Inflammatory macrophage treated with lipopolysaccharide for 1 hour (primary cell): ENCODE measurements at regions not wholly inside any gene's neighbourhood (a gene's known extent, or its start where the extent isn't known, plus 50 kb on each side); places are given as distances from the start of the nearest gene placed in this dataset.
"Not testable (repeated sequence)": the region's sequence is repeated elsewhere in the genome, so short reads cannot be mapped to it uniquely, and the experiment has no call there.

Source experiments
- DNase-seq, 2 donors: peaks; one replicate each; pipeline ENCODE4 v3.0.0-alpha.2; 2020 to 2022

GRCh38 chr2:107128381-107128780 is 242.4 kb upstream of the ST6GAL2 start:
- no peak for DNase-seq

GRCh38 chr2:107132070-107132469 is 246.1 kb upstream of the ST6GAL2 start:
- peak; percentile 1 to 4 for DNase-seq

- no peak for DNase-seq
Measured at GRCh38 chr2:107132746-107133145, 246.8 kb upstream of the ST6GAL2 start.

GRCh38 chr2:107133412-107133811 is 247.4 kb upstream of the ST6GAL2 start:
- DNase-seq: no peak

GRCh38 chr2:107136733-107137132 is 250.8 kb upstream of the ST6GAL2 start:
- no peak for DNase-seq

GRCh38 chr2:107137706-107138105 is 251.7 kb upstream of the ST6GAL2 start:
- no peak for DNase-seq

GRCh38 chr2:107146181-107146580 is 260.2 kb upstream of the ST6GAL2 start:
- no peak for DNase-seq

- DNase-seq: not testable (repeated sequence)
Measured at GRCh38 chr2:107146645-107147044, 260.7 kb upstream of the ST6GAL2 start.

- DNase-seq: no peak
Measured at GRCh38 chr2:107148055-107148454, 262.1 kb upstream of the ST6GAL2 start.

GRCh38 chr2:107148496-107148895 is 262.5 kb upstream of the ST6GAL2 start:
- DNase-seq: no peak

GRCh38 chr2:107160640-107161239 is 274.8 kb upstream of the ST6GAL2 start:
- DNase-seq: no peak

GRCh38 chr2:107168141-107168540 is 282.2 kb upstream of the ST6GAL2 start:
- no peak for DNase-seq

- DNase-seq: no peak
Measured at GRCh38 chr2:107174171-107174570, 288.2 kb upstream of the ST6GAL2 start.

- DNase-seq: no peak
Measured at GRCh38 chr2:107182981-107183380, 297.0 kb upstream of the ST6GAL2 start.

- no peak for DNase-seq
Measured at GRCh38 chr2:107187870-107188269, 301.9 kb upstream of the ST6GAL2 start.

GRCh38 chr2:107195631-107196030 is 309.7 kb upstream of the ST6GAL2 start:
- no peak for DNase-seq

- DNase-seq: no peak
Measured at GRCh38 chr2:107197594-107198294, 311.8 kb upstream of the ST6GAL2 start.

- DNase-seq: no peak
Measured at GRCh38 chr2:107202962-107203591, 317.1 kb upstream of the ST6GAL2 start.

- DNase-seq: no peak
Measured at GRCh38 chr2:107215401-107216350, 329.7 kb upstream of the ST6GAL2 start.

- no peak for DNase-seq
Measured at GRCh38 chr2:107218208-107218607, 332.2 kb upstream of the ST6GAL2 start.

GRCh38 chr2:107222466-107222865 is 336.5 kb upstream of the ST6GAL2 start:
- no peak for DNase-seq

GRCh38 chr2:107235491-107236254 is 349.7 kb upstream of the ST6GAL2 start:
- DNase-seq: no peak
